Esophagus muscularis mucosa (tissue), 4 donors: ENCODE measurements at regions not wholly inside any gene's neighbourhood (a gene's known extent, or its start where the extent isn't known, plus 50 kb on each side); places are given as distances from the start of the nearest gene placed in this dataset.

Experiments used
- DNase-seq: peaks from one replicate; pipeline ENCODE4 v3.0.0-alpha.2; 2017; ENCODE audit errors: extremely low spot score
- H3K27ac ChIP-seq, 4 donors: fragments of 200-600 bp; sonication (generic); replicated peaks in 1 of 4; 1 replicate in 3 of 4; 2 replicates in 1 of 4; pipeline ENCODE4 v1.5.1; 2016 to 2019; ENCODE audit warnings: mild to moderate bottlenecking in 1 of 4
- H3K27me3 ChIP-seq, 4 donors: fragments of 200-600 bp; sonication (generic); one replicate each; pipeline versions ENCODE4 v1.5.1 to v1.6.0; 2016 to 2019
- H3K36me3 ChIP-seq, 4 donors: fragments of 200-600 bp; sonication (generic); one replicate each; pipeline ENCODE4 v1.5.1; 2016 to 2019
- H3K4me1 ChIP-seq, 4 donors: fragments of 200-600 bp; sonication (generic); one replicate each; pipeline ENCODE4 v1.5.1; 2016 to 2019
- H3K4me3 ChIP-seq, 4 donors: fragments of 200-600 bp; sonication (generic); 1 replicate in 2 of 4; 2 replicates in 2 of 4; pipeline ENCODE4 v1.5.1; 2016 to 2019; ENCODE audit warnings: mild to moderate bottlenecking in 4 of 4, moderate library complexity in 1 of 4
- H3K9me3 ChIP-seq, 4 donors: fragments of 200-600 bp; sonication (generic); 1 replicate in 3 of 4; 2 replicates in 1 of 4; pipeline ENCODE4 v1.5.1; 2016 to 2019
- EP300 ChIP-seq: sonication (generic); formaldehyde crosslinking; IDR thresholded peaks from one replicate; pipeline ENCODE4 v1.6.1; 2017; ENCODE audit warnings: antibody characterized with exemption
- POLR2A ChIP-seq: fragments of 450-650 bp; IDR thresholded peaks from one replicate; pipeline ENCODE4 v1.6.1; 2017; ENCODE audit warnings: antibody characterized with exemption, moderate library complexity, mild to moderate bottlenecking, low read depth
- POLR2AphosphoS5 ChIP-seq, 2 donors: sonication (generic); formaldehyde crosslinking; IDR thresholded peaks; one replicate each; pipeline ENCODE4 v1.6.1; 2017; ENCODE audit warnings: antibody characterized with exemption in 2 of 2
- WGBS: methylation state at CpG from one replicate; pipeline ENCODE4 v1.1.5; 2018; 5-methylcytosine and 5-hydroxymethylcytosine counted together
- intact Hi-C: fragments of 100-400 bp; cut with DNase I; formaldehyde crosslinking; loops from one replicate; pipeline ENCODE4 v1.15.1; 2023
- TF ChIP-seq, protein P1 (sequence below), 3 experiments: fragments of 200-600 bp in 2 of 3; fragments of 450-650 bp in 1 of 3; sonication (generic) in 2 of 3; IDR thresholded peaks; one replicate each; pipeline ENCODE4 v1.5.1; 2017 to 2019; ENCODE audit warnings: antibody characterized with exemption in 3 of 3, mild to moderate bottlenecking in 2 of 3, moderate library complexity in 1 of 3

DNA sequence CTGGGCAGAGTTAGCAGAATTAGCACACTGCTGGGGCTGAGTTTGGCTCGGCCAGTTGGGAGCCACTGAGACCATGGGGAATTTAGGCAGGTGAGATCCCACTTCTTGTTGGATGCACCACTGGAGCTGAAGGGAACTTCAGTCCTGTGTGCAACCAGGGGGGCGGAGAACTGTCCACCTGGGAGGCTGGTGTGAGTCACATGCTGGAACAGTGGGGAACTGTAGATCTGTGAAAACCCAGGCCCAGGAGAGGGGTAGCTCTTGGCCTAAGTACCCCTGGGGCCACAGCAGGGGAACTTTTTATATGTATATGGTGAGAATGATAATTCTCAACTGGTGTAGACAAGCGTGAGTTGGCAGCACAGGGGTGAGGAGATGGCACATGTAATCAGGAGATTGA lies 237.5 kb upstream of the KIF2A start:
- 88% methylated on average over 3 of the region's 3 CpGs for WGBS

DNA sequence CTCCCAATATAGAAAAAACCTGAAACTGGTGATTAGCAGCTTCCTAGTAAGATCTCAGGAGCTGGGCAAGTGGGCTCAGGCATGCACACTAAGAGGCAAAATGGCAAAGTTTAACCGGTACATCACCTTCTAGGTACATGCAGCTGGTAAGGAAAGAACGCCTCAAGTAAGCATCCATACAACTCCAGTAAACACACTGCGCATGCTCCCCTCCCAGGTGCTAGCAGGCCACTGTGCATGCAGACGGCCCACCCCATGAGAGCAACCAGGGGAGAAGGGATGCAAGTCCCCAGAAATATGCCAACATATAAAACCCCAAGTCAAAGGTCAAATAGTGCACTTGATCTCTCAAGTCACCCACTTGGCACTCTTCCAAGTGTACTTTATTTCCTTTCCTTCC lies 228.6 kb upstream of the KIF2A start:
- Histone ChIP-seq H3K27ac (no peak overlapping the region), H3K27me3 (no peaks in the 10 kb centered on the region), H3K4me3 (no peak overlapping the region), H3K9me3 (no peaks in the 10 kb centered on the region), H3K36me3 (no peaks in the 10 kb centered on the region), H3K4me1 (no peaks in the 10 kb centered on the region)
- DNase-seq: no peak
- intact Hi-C loops: no loop called here
- TF ChIP-seq POLR2A (no peak), POLR2AphosphoS5 (IDR thresholded peaks at IDR 0.05) (no peak), EP300 (no peak)
- TF ChIP-seq, protein P1, sequence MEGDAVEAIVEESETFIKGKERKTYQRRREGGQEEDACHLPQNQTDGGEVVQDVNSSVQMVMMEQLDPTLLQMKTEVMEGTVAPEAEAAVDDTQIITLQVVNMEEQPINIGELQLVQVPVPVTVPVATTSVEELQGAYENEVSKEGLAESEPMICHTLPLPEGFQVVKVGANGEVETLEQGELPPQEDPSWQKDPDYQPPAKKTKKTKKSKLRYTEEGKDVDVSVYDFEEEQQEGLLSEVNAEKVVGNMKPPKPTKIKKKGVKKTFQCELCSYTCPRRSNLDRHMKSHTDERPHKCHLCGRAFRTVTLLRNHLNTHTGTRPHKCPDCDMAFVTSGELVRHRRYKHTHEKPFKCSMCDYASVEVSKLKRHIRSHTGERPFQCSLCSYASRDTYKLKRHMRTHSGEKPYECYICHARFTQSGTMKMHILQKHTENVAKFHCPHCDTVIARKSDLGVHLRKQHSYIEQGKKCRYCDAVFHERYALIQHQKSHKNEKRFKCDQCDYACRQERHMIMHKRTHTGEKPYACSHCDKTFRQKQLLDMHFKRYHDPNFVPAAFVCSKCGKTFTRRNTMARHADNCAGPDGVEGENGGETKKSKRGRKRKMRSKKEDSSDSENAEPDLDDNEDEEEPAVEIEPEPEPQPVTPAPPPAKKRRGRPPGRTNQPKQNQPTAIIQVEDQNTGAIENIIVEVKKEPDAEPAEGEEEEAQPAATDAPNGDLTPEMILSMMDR (IDR thresholded peaks at IDR 0.05): no peak
- 95% methylated on average over 4 of the region's 4 CpGs for WGBS

More for the DNA sequence above, 237.5 kb upstream of the KIF2A start:
- Histone ChIP-seq H3K27me3 (no peaks in the 10 kb centered on the region), H3K36me3 (no peaks in the 10 kb centered on the region), H3K4me1 (no peaks in the 10 kb centered on the region), H3K27ac (no peak overlapping the region), H3K4me3 (no peak overlapping the region), H3K9me3 (no peaks in the 10 kb centered on the region)
- DNase-seq: no peak
- intact Hi-C loops: no loop called here
- TF ChIP-seq EP300 (no peak), POLR2AphosphoS5 (IDR thresholded peaks at IDR 0.05) (no peak), POLR2A (no peak)
- TF ChIP-seq, protein P1 (IDR thresholded peaks at IDR 0.05): no peak

DNA sequence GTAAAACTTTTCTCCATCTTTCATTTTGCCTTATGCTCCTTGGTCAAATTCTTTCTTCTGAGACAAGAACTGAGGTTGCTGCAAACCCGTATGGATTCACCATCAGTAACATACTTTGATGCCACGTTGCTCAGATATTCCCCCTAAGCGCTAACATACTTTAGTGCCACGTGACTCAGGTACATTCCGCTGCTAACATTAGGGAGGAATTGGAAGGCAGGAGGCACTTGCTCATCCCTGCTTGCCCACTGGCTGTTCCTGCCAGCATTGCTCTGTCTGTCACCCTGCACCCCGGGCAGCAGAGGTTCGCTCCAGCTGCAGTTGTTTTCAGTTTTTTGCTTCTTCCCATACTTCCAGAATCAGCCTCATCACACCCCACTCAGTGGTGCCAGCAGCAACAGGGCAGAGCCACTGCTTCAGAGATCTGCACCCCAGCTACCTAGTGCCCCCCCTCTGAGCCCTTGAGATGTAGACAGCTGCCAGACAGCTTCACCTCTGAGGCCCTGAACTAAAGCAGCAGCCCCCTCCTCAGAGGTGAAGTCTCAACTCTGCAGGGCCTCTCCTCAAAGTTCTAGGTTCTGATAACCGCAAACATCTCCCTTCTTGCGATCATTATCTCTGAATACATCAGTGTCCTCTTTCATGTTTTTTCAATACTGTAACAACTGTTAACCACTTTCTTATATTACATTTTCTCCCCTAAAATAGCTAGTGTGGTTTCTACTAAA lies 228.0 kb upstream of the KIF2A start:
- TF ChIP-seq POLR2AphosphoS5 (IDR thresholded peaks at IDR 0.05): no peak

DNA sequence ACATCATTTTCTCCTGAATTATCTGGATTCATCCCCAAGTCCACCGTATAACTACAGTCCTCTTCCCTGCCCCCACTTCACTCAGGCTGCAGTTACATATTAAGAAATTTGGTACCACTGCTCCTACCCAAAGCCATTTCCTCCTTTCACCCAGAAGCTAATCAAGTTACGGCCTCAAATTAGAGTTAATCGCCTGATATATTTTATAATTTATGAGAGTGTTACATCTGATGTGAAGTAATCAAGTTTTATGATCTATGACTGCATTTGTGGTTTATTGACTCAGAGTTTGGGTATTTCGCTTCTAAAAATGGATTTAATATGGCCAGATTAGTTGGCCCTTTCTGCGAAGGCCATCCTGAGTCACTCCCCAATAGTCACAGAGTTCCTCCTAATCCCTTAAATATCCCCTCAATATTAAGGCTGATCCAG lies 223.6 kb upstream of the KIF2A start:
- no peaks in the 10 kb centered on the region for H3K4me1 ChIP-seq
- DNase-seq: no peak
- TF ChIP-seq POLR2AphosphoS5 (IDR thresholded peaks at IDR 0.05): no peak
- TF ChIP-seq POLR2A: no peak
- no peak for TF ChIP-seq EP300
- TF ChIP-seq, protein P1 (IDR thresholded peaks at IDR 0.05): no peak
- H3K27me3 ChIP-seq: no peaks in the 10 kb centered on the region
- 76% methylated on average over 5 of the region's 5 CpGs for WGBS
- no peaks in the 10 kb centered on the region for H3K36me3 ChIP-seq
- H3K9me3 ChIP-seq: no peaks in the 10 kb centered on the region
- H3K27ac ChIP-seq: no peak overlapping the region
- H3K4me3 ChIP-seq: no peak overlapping the region
- intact Hi-C loops: no loop called here

More for the DNA sequence above, 228.0 kb upstream of the KIF2A start:
- Histone ChIP-seq H3K4me3 (no peak overlapping the region), H3K4me1 (no peaks in the 10 kb centered on the region), H3K36me3 (no peaks in the 10 kb centered on the region), H3K9me3 (no peaks in the 10 kb centered on the region), H3K27me3 (no peaks in the 10 kb centered on the region), H3K27ac (no peak overlapping the region)
- 79% methylated on average over 9 of the region's 9 CpGs for WGBS
- DNase-seq: no peak
- intact Hi-C loops: no loop called here

DNA sequence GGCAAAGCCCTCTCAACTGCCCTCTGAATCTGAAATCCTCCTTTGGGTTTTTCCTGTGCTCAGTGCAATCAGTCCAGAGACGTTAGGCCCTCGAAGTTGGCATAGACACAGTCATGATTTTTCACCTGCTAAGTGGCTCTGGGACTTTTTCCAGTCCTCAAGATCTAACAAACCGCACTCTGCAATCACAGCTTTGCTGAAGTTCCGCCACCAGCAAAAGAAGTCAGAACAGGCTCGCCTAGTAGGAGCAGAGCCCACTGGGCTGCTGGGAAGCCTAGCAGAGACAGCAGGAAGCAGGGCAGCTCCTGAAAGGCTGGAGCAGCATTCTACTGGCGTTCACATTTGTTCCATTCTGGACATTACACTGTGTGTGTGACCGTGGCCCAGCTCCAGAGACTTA lies 222.8 kb upstream of the KIF2A start:
- WGBS: 85% methylated on average over 7 of the region's 7 CpGs
- H3K9me3 ChIP-seq: no peaks in the 10 kb centered on the region
- no peak overlapping the region for H3K4me3 ChIP-seq
- TF ChIP-seq, protein P1 (IDR thresholded peaks at IDR 0.05): no peak
- no peak for TF ChIP-seq POLR2A
- no peak for TF ChIP-seq EP300
- TF ChIP-seq POLR2AphosphoS5 (IDR thresholded peaks at IDR 0.05): no peak
- H3K4me1 ChIP-seq: no peaks in the 10 kb centered on the region
- H3K27me3 ChIP-seq: no peaks in the 10 kb centered on the region
- intact Hi-C loops: no loop called here
- H3K27ac ChIP-seq: no peak overlapping the region
- no peaks in the 10 kb centered on the region for H3K36me3 ChIP-seq
- DNase-seq: no peak
